Stimulated activated CD4-positive, alpha-beta T cell treated with anti-CD3 and anti-CD28 coated beads, Interleukin-12 subunit alpha, Interleukin-12 subunit beta, amount 100 ng/mL, for 48 hours (primary cell): ENCODE measurements at regions not wholly inside any gene's neighbourhood (a gene's known extent, or its start where the extent isn't known, plus 50 kb on each side); places are given as distances from the start of the nearest gene placed in this dataset.
A peak's percentile ranks its signal among the peaks of the same experiment; 100 is the strongest.
"Not testable (repeated sequence)": the region's sequence is repeated elsewhere in the genome, so short reads cannot be mapped to it uniquely, and the experiment has no call there.

Experiments
- DNase-seq, 3 donors: peaks; one replicate each; pipeline ENCODE4 v3.0.0-alpha.2; 2020; ENCODE audit warnings: low read depth in 2 of 3, low spot score in 1 of 3

DNA sequence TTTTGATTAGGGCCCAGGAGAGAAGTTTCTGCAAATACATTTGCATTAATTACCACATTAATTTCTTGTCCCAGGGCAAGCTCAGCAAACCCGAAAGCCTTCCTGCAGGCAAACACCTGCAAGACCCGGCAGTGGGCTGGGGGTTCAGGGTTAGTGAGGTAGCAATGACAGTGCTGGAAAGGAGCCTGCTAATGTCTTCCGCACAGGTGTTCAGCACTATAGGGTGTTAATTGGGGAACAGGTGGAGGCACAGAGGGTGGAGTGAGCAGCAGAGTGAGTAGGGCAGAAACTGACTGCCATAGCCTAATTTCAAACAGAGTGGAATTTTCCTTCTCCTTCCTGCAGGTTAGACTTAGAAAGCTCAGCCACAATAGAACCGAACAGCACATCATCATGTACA lies 50.9 kb upstream of the UBASH3B start:
- no peak for DNase-seq

DNA sequence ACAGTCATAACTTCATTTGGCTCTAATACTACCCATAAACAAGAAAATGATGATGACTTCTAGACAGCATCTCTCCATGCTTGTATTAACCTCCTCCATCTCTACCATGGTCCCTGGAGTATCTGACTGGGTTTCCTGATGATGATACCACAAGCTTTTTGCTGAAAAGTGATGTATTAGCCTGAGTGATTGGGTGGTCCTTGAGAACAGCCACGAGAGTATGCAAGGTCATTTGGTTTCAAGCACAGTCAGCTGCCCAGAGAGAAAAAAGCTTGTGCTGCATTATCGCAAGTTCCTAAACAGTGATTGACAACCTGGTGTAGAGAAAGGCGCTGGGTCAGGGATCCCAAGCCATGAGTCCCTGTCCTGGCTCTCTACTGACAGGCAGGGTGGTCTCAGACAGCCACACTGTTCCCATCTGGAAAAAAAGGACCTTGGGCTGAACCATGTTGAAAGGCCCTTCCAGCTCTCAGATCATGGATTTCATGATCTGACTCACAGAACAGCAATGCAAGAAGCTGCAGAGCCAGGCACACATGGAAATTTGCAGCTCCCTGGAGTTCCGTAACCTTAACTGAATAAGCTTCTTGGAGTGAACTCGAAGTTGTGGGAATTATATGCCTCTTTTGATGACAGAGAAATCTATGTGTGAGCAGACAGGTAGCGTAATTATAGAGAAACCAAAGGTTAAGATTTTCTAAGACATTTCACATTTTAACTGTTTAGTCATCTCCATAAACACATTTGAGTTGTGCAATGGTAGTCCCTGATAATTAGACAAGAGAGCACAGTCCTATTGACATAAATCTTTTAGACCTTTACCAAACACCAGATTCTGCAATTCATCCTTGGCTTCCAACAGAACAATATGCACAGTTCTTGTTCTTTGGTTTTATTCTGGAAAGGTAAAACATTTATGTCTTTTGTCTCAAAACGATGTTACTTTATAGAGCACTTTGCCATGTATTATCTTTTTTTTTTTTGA lies 54.1 kb upstream of the UBASH3B start:
- no peak for DNase-seq

DNA sequence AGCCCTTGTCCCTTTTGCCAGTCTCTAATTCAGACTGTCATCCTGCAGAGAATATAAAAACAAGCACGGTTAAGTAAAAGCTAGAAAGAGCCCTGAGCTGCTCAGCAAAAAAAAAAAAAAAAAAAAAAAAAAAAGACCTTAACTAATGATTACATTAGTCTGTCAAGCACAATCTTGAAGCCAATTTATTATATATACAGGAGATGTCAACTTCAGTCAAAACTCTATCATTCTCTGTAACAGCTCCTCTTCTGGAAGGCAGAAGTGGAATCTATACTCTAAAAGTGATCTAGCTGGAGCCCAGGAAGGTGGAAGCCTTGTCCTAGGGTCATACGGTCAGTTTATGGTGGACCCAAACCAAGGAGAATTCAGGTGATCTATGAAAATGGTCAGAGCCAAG lies 55.2 kb upstream of the UBASH3B start:
- no peak for DNase-seq

DNA sequence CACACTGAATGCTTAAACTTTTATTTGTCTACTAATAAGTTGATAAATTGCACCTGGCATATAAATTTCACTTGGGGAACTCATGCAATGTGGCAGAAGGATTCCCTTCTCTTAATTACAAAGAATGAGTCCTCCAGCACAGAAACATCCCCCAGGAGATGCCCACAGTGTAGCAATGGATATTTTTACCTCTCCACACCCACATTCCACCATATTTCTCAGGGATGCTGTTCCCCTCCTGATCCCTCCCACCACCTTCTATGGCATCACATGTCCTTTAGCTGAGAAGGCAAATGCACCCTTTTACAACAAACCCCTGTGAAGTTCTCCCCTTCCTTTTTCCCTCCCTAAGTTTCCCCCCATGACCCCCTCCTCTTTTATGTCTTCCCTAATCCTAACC lies 56.1 kb upstream of the UBASH3B start:
- no peak for DNase-seq

DNA sequence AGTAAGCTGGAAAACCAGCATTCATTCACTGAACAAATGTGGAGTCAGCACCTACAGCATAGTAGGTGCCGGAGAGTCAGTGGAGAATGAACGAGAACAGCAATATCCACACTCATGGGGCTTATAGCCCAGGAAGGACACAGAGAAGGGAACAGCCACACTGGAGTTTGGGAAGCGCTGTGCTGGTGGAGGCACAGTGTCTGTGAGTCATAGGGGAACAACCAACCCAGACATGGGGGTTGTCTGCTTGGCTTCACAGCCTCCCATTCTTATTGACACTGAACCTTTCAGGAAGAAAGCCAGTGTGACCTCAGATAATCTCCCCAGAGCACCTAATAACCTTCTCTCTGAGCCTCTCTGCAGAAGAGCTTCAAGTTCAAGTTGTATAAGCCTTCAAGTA lies 56.6 kb upstream of the UBASH3B start:
- no peak for DNase-seq

DNA sequence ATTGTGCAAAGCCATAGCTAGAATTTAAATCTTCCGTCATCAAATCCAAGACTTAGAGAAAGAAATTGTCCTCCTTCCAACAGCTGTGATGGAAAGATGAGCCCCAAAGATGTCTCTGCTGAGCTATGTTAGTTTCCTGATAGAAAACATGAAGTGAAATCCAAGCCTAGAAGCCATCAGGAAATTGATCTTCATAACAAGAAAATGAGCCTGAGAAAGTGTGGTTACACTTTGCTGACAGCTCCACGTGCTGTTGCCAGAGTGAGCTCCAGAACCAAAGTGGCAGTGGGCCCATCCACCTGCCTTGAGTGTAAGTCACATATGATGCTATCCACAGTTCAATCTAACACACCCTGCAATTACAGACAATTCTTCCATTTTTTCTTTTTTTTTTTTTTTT lies 58.0 kb upstream of the UBASH3B start:
- DNase-seq: no peak

DNA sequence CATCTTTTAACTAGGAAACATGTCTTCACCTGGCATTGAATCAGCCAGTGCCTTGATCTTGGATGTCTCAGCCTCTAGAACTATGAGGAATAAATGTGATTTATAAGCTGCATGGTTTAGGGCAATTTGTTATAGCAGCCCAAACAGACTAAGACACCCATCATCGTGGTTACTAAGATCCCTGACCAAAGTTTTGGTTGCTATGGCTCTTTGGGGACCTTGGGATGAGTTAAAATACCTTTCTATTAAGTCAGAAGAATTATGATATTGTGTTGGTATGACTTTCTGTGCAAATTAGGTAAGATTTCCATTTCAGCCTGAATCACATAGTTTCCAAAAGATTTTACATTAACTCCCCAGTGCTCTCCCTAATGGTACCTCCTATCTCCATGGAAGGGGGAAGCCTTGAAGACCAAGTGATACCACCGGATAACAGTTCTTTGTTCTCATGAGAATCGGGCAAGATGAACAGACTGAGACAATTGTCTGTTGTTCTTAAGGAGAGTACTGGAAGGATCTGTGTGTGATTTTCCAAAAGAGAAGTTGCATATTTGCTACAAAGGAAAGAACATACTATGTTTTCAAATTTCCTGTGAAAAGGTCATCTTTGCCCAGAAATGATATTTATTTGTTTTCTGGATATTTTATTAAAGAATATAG lies 60.4 kb upstream of the UBASH3B start:
- DNase-seq: no peak

DNA sequence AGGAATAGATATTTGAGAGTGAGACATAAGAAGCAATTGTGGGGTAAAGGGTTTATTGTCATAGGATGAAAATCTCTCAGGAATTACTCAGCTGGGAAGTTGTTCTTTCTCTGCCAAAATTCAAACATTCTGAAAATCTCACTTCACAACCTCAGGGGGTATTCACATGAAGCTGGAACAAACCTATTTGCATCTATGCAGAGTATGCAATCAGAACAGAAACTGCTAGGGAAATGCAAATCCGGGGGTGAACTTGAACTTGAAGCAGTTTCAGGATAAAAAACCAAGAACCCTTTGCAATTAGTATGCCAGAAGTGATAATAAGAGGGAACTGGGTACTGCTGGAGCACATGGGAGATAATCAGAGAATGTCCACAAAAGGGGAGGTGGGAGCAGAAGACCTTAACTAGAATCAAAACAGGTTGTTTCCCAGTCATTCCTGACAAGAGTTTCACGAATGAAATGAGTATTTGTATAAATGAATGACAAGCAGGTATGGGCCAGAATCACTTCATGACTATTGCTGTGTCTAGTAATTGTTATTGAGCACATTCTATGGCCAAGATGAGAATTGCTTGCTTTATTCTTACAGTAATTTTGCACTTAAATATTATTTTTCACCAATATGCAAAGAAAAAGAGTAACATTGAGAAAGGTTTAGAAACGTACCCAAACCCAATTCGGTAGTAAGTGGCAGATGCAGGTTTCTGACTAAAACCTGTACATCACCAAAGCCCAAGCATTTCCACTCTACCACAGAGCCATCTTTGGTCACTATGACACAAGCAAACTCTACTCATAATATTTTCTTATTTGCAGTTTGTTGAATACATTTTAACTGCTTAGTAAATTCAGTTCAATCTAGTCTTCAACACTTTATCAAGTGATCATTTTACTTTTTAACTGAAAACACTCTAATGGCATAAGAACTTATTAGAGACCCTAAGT lies 61.8 kb upstream of the UBASH3B start:
- DNase-seq: no peak

DNA sequence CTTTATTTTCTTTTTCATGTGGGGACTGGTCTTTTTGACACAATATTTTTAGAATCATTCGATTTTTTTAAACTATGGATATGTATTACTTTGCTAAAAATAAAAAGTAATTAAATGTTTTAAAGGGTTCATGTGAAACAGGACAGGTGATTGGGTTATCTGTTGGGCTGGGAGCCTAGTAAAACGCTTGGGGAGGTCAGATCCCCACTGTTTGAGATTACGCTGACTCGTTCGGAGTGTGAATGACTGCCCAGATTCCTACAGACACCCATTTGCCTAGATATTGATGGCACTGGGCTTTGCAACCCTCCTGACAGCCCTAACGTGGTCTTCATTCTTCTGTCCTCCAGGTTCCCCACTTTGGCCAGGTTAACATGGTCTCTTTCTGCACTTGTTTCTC lies 62.9 kb upstream of the UBASH3B start:
- DNase-seq: no peak

DNA sequence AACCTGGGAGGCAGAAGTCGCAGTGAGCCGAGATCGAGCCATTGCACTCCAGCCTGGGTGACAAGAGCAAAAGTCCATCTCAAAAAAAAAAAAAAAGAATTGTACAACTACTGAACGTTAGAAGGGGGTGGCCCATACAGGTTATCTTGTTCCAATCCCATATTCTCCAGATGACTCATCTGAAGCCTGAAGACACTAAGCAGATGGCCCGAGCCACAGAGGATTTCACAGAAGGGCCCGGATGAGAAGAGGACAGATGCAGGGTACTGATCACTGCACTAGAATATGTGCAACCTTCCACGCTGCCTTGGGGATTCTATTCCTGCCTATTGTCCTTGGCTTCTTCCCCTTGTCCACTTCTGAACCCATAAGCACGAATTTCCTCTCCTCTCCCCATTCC lies 70.9 kb upstream of the UBASH3B start:
- no peak for DNase-seq

DNA sequence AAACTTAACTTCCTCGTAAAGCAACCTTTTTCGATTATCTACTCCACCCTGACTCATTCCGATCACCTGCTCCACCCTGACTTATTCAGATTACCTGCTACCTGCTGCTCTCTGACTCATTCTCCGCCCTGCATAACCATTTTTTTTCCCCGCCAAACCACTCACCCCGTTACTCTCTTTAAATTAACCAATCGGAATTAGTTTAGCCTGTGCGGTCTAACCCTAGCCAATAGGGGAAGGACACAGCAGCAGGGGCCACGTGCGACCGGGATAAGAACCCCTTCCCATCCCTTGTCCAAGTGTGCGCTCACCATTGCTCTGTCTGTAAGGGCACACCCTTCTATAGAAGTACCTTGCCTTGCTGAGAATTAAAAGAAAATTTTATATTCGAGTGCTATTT lies 75.5 kb upstream of the UBASH3B start:
- DNase-seq: not testable (repeated sequence)

DNA sequence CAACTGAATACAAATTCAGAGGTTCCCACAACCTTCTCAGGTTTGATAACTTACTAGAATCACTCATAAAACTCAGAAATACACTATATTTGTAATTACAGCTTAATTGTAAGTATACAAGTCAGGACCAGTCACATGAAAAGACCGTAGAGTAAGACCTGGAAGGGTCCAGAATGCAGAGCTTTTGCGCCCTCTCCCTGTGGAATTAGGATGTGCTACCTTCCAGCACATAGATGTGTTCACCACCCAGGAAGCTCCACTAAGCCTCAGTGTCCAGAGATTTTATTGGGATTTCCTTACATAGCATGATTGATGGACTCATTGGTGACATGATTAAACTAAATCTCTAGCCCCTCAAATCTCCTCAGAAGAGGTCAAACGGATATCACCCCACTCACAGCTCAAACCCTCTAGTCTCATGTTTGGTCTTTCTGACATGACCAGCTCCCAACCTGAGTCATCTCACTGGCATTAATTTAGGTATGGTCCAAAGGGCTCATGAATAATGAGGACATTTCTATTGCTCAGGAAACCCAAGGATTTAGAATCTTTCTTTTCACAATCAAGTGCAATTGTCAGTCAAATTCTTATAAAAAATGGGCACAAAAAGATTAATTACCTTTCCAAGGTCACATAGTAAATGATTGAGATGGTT lies 77.2 kb upstream of the UBASH3B start:
- DNase-seq: no peak

DNA sequence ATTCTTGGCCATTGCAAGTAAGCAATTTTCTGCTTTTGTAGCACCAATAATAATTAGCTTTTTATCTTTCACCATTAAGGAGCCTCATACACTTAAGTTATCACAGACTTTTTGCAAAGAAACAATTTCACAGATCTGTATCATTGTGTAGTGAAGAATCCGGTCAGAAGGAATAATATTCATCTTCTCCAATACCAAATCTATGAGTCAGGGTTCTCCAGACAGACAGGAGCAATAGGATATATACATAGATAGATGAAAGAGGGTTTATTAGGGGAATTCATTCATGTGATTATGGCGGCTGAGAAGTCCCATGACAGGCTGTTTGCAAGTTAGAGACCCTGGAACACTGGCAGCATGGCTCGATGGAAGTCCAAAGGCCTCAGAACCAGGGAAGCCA lies 82.9 kb upstream of the UBASH3B start:
- no peak for DNase-seq

DNA sequence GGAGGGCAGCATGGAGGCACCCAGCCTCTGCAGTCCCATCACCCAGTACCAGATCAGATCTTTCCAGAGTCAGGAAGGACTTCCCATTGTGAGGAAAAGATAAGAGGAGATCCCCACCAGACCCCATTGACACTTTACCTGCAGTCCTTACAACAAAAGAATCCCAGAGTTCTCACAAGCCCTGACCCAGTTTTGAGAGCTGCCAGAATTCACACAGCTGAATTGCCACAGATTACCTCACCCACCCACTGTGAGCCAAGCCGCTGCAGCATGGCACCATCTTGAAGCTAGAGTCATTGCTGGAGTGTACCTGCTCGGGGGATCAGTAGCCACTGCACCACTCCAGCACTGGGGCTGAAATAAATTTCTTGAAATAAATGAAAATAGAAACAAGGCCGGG lies 91.8 kb upstream of the UBASH3B start:
- DNase-seq: no peak

DNA sequence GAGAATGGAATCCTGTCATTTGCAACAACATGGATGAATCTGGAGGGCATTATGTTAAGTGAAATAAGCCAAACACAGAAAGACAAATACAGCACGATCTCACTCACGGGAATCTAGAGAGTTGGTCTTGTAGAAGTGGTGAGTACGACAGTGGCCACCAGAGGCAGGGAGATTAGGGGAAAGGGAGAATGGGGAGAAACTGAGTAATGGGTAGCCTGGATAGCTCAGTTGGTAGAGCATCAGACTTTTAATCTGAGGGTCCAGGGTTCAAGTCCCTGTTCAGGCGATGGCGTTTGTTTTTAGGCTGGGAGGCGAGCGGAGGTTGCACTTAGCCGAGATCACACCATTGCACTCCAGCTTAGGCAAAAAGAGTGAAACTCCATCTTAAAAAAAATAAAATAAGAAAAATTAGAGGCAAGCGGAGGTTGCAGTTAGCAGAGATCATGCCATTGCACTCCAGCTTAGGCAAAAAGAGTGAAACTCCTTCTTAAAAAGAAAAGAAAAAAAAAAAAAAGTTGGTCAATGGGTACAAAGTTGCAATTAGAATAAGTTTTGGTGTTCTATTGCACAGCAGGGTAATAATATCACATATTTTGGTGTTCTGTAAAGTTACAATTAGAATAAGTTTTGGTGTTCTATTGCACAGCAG lies 95.7 kb upstream of the UBASH3B start:
- DNase-seq: no peak

DNA sequence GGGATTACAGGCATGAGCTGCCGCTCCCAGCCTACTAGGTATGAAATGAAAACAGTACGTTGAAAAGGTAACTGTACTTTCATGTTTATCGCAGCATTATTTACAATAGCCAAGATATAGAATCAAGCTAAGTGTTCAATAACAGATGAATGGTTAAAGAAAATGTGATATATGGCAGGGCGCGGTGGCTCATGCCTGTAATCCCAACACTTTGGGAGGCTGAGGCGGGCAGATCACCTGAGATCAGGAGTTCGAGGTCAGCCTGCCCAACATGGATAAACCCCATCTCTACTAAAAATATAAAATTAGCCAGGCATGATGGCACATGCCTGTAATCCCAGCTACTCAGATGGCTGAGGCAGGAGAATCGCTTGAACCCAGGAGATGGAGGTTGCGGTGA lies 96.3 kb upstream of the UBASH3B start:
- DNase-seq: not testable (repeated sequence)

DNA sequence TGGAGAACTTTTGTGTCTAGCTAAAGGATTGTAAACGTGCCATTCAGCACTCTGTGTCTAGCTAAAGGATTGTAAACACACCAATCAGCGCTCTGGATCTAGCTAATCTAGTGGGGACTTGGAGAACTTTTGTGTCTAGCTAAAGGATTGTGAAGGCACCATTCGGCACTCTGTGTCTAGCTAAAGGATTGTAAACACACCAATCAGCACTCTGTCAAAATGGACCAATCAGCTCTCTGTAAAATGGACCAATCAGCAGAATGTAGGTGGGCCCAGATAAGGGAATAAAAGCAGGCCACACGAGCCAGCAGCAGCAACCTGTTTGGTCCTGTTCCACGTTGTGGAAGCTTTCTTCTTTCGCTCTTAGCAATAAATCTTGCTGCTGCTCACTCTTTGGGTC lies 98.4 kb upstream of the UBASH3B start:
- not testable (repeated sequence) for DNase-seq

DNA sequence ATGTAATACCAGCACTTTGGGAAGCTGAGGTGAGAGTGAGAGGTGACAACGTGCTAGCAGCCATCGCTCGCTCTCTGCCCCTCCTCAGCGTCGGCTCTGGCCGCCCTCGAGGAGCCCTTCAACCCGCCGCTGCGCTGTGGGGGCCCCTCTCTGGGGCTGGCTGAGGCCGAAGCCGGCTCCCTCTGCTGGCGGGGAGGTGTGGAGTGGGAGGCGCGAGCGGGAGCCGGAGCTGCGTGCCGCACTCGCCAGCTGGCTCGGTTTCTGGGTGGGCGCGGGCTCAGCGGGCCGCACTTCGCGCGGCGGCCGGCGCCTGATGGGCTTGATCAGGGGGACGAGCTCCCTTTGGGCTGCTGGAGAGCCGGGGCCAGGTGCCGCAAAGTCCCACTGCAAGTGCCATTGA lies 98.9 kb upstream of the UBASH3B start:
- DNase-seq: peak in 2 of 3 donors; percentile 3 to 16

DNA sequence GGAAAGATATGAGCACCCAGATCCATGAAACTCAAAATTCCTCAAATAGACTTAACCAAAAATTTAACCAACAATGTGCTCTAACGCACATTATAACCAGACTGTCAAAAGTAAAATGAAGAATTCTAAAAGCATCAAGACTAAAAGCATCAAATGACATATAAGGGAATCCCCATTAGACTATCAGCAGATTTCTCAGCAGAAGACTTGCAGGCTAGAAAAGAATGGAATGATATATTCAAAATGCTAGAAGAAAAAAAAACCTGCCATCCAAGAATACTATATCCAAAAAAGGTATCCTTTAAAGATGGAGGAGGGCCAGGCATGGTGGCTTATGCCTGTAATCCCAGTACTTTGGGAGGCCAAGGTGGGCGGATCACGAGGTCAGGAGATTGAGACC lies 117.5 kb upstream of the UBASH3B start:
- no peak for DNase-seq

DNA sequence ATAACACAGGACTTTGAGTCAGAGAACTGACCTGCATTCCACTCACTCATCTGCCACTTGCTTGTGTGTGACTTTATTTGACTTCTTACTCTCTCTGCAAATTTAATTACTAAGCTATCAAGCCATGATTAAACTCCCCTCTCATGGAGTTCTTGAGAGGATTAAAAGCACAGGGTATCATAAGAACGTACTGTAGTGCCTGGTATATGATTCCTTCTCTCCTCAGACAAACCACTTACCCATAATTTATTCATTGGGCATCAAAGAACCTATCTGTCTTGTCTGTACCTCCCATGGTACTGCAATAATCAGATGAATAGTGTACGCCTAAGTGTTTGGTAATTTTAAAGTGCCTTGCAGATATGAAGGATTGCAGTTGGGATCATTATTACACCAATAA lies 130.6 kb upstream of the UBASH3B start:
- DNase-seq: no peak
